HG02840 (cell line): ENCODE measurements at regions not wholly inside any gene's neighbourhood (a gene's known extent, or its start where the extent isn't known, plus 50 kb on each side); places are given as distances from the start of the nearest gene placed in this dataset.

ENCODE experiments used
- ATAC-seq: cut with Tn5 transposase; IDR thresholded peaks from one replicate; pipeline ENCODE4 v1.9.1; 2021; ENCODE audit warnings: mild to moderate bottlenecking, moderate library complexity, moderate number of reproducible peaks; ENCODE audit not compliant: unreplicated experiment, low FRiP score

DNA sequence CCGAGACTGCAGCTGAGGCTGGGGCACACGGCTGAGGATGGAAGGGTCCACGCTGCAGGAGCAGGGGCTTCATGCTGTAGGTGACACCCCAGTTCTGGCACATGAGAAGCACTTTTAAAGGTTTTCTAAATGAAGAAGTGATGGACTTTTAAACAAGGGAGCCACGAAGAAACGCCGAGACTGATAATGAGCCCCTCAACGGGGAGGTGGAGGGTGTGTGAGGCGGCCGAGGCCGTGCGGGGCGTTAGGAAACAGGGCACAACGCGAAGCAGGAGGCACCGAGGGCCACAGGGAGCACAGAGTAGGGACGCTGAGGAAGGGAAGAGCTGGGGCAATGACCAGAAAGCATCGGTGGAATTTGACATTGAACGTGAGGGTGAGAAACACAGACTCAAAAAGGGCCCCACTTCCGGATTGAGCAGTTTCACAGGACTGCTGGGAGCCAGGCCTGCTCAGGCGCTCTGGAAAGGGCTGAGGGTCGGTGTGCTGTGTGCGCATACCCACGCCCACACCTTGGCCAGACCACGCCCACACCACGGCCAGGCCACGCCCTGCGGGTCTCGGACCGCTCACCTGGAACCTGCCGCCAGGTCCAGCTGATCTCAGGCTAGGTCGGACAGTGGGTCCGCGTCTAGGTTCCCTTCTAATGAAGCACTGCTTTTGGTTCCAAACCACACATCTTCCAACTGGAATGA lies 115.7 kb downstream of the GYPC start:
- no peak for ATAC-seq

DNA sequence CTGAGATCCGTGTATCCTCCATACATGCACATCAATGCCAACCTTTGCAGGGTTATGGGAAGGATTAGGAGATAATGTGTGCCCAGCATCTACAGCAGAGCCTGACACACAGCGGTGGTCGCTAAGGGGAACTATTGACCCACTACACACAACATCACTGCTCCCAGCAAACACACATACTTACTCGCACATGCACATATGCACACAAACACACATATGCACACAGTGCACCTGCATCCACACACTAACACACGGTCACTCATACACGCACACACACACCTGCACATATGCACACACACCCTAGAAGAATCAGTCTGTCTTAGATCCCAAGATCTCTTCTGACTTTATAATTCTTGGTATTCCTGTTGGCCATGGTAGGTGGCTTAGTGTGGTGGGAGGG lies 118.3 kb downstream of the GYPC start:
- no peak for ATAC-seq

DNA sequence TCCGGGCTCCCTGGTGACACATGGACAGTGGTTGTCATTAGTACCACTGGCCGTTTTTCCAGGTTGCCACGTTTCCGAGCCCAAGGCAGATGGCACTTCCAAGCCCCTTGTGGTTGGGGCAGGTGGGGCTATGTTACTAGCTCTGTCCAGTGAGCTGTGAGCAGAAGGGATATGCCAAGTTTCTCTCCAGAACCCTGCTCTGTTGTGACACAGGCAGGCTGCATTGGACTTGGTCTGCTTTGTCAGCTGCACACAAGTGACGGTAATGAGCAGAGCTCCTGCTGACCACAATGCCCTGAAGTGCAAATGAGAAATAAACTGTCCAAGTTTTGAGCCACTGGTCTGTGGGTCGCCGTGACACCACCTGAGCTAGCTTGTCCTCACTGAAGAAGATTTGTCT lies 118.8 kb downstream of the GYPC start:
- ATAC-seq, result no peak

DNA sequence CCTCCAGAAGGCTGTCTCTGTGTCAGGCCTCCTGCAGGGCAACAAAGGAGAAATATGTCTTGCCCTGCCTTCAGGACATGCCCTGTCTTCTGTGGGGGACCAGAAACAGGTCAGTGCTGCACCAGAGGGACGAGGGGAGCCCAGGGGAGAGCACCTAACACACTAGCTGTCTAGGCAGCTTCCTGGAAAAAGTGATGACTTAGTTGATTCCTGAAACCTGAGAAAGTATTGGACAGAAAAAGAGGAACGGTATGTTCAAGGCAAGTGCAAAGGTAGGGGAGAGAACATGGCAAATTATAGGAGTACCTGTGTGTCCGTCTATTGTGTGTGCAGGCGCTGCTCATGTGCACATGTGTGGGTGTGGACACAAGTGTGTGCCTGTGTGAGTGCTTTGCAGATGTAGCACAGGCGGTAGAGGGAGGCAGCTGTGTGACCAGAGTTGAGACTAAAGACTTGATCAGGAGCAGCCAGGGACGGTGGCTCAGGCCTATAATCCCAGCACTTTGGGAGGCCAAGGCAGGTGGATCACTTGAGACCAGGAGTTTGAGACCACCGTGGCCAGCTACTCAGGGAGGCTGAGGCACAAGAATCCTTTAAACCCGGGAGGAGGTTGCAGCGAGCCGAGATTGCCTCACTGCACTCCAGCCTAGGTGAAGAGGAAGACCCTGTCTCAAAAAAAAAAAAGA lies 119.5 kb downstream of the GYPC start:
- no peak for ATAC-seq

GRCh38 chr2:126776255-126776654 lies 120.3 kb downstream of the GYPC start:
- ATAC-seq, result no peak

- peak; percentile 89 for ATAC-seq
These were observed 121.0 kb downstream of the GYPC start for GRCh38 chr2:126776692-126777619.

- peak; percentile 7 for ATAC-seq
These were observed 121.1 kb upstream of the TEX51 start for GRCh38 chr2:126777620-126777978.

DNA sequence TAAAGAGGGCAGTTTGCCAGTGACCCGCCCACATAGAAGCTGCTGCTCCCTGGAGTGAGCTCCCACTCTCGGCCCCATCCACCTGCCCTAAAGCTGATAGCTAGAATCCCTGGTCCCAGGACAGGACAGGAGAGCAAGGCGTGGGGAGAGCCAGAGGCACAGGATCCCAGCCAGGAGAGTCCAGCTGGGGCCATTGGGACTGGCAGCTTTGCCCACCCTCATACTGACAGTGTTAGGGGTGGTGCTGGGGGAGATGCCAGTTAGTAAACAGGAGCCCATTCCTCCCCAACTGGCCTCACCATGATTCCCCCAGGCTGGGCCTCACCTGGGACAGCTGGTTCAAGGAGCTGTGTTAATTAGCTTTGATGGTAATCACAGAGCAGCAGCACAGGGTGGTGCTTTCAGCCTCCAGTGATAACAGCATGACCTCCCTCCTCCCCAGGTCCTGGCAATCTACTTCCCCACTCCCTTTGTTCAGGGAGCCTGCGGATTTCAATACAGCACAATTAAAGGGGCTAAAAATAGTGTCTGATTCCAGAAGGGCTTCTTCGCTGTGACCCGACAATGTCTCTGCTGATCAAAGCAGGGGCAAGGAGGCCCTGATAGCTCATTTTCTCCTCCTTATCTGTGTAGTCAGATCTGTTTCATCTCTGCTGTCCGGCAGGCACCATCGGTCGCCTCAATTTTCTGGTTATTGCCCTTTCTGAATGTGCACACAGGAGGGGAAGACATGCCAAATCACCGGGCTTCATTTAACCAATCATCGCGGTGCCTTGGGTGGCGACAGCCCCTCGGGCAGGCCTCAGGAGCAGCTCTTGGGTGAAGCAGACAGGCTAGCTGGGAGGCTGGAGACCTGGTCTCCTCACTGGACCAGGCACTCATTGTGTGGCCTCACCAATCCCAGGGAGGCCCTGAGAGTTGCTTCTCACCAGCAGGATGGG lies 119.9 kb upstream of the TEX51 start:
- no peak for ATAC-seq

DNA sequence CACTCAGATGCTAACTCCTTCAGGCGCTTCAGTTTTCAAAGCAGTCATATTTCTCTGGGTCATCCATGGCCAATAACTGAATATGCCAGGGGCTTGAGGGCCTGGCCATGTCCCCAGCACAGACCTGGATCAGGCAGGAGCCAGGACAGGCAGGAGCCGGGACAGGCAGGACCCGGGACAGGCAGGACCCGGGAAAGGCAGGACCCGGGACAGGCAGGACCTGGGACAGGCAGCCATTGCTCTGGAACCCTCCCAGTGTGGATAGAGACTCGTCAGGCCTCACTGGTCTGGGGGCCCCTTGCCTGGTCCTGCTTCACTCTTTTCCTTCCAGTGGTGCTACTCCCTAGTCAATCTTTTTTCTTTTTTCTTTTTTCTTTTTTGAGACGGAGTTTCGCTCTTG lies 117.5 kb upstream of the TEX51 start:
- no peak for ATAC-seq

GRCh38 chr2:126781806-126782205 lies 116.9 kb upstream of the TEX51 start:
- ATAC-seq, result no peak

GRCh38 chr2:126782648-126783047 lies 116.0 kb upstream of the TEX51 start:
- ATAC-seq, result no peak

DNA sequence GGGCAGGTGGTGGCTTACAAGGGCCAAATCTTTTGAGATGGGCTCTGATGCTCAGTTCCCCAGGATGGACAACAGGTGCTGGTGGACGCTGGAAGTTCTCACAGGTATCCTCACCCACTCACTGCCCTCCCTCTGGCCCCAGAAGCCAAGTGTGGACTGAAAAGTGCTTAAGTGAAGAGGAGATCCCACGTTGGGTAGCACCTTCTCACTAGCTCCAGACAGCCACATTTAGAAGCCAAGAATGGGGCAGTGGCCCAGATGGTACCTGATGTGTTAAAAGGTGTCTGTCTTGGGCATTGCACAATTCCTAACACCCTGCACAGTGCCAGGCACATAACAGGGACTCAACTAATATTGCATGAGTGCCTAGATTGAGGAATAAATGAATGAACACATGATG lies 115.3 kb upstream of the TEX51 start:
- no peak for ATAC-seq

GRCh38 chr2:126784045-126784444 lies 114.6 kb upstream of the TEX51 start:
- ATAC-seq, result no peak

GRCh38 chr2:126784621-126785020 lies 114.1 kb upstream of the TEX51 start:
- ATAC-seq, result no peak

DNA sequence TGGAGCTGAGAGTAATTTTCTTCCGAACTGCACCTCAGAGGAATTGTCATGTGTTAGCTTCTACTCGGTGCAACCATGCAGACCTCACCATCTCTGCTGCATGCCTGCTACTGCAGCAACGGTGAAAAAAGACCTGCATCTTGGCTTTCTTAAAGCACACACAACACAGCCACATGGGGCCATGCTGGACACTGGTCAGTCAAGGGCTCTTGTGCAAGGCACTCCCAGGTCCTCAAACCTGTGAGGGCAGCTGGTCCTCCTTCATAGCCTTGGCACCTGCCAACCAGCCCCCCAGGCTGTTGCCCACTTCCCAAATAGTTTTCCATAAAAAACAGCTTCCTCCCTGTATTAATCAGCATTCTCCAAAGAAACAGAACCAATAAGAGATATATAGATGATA lies 113.5 kb upstream of the TEX51 start:
- no peak for ATAC-seq

DNA sequence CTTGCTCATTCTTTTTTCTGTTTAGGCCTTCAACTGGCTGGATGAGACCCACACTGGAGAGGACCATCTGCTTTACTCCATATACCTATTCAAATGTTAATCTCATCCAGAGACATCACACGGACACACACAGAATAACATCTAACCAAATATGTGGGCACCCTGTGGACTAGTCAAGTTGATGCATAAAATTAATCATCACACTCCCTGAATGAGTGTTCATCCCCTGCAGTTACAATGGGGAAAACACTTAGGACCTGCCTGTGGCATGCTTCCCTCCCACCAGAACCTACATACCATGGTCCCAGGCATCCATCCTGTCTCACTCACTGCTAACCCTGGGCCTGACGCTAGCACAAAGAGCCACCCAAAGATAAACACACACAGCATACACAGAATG lies 112.8 kb upstream of the TEX51 start:
- no peak for ATAC-seq

GRCh38 chr2:126786765-126787164 lies 111.9 kb upstream of the TEX51 start:
- no peak for ATAC-seq

- ATAC-seq, result no peak
These were observed 111.4 kb upstream of the TEX51 start for GRCh38 chr2:126787289-126787688.

DNA sequence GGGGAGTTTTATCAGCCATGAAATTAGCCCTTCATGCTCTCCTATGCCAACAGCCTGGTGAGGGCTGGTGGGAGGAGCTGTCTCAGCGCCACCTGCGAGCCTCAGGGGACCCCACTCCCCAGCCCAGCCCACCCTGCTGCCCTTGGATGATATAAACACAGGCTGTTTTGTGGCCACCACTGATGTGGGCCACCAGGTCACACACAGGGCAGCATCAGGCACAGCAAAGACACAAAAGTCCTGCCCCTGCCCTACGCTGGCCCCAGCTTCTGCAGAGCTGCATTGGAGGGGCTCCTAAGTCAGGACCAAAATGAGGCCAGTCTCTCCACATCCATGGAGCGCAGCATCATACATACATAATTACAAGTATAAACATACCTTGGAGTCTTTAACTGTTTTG lies 110.6 kb upstream of the TEX51 start:
- no peak for ATAC-seq

DNA sequence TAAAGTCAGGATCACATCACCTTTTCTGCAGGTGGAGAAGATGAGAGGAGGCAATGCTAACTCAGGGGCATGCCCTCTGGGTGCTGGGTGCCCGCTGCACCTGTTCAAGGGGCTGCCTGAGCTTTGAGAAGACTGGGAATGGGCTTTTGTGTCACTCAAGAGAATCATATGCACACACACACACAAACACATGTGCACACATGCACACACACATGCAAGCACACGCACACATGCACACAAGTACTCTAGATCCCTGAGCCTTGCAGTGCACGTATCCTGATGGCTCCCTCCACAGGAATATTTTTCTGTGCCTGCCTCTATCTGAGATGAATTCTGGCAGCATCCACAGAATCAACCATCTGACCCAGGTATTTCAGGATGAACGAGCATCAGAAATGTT lies 110.0 kb upstream of the TEX51 start:
- no peak for ATAC-seq
